ENCODE measurements at regions not wholly inside any gene's neighbourhood (a gene's known extent, or its start where the extent isn't known, plus 50 kb on each side); places are given as distances from the start of the nearest gene placed in this dataset.

- Histone ChIP-seq H3K4me1 (ENCODE audit: control insufficient read depth, extremely low read depth, insufficient read depth, low read length) (no peaks in the 10 kb centered on the region), H3K27me3 (ENCODE audit: control insufficient read depth in 2 of 2, insufficient read depth in 2 of 2, low read length in 2 of 2) (peaks cover 0 to 7% of the 10 kb centered on the region in 2 experiments), H4K20me1 (replicated peaks; ENCODE audit: control insufficient read depth, extremely low read depth, insufficient read depth, low read length) (no peaks in the 10 kb centered on the region), H3K4me3 (replicated peaks in 1 of 3; ENCODE audit: insufficient read depth in 1 of 3, low read depth in 1 of 3, low read length in 3 of 3) (no peak overlapping the region), H3K36me3 (ENCODE audit: control insufficient read depth in 2 of 2, extremely low read depth in 1 of 2, insufficient read depth in 2 of 2, low read length in 2 of 2) (no peaks in the 10 kb centered on the region), H3K4me2 (ENCODE audit: insufficient read depth, low read length) (no peak overlapping the region), H3K9me1 (replicated peaks; ENCODE audit: control insufficient read depth, extremely low read depth, insufficient read depth, low read length) (no peaks in the 10 kb centered on the region), H3K27ac (ENCODE audit: insufficient read depth, low read depth, low read length) (no peak overlapping the region), H3K9ac (replicated peaks; ENCODE audit: extremely low read depth, insufficient read depth, low read length) (no peak overlapping the region), H2AFZ (ENCODE audit: low read depth, low read length) (no peak overlapping the region), H3K79me2 (ENCODE audit: control insufficient read depth, insufficient read depth, low read length) (no peaks in the 10 kb centered on the region), H3K9me3 (replicated peaks; ENCODE audit: control insufficient read depth, insufficient read depth, low read length) (no peaks in the 10 kb centered on the region)
- DNase-seq (ENCODE audit: low read depth, low spot score) (no peak), FAIRE-seq (no peak)
- POLR2A ChIA-PET: no interaction called here
- no TSS peak for BruUV-seq (replicated peaks)
- CTCF ChIA-PET: no interaction called here
- intact Hi-C loops (cut with micrococcal nuclease) (no loop called here), dilution Hi-C loops (cut with MboI; ENCODE audit: extremely low pct_ligation_motif_present, low sequenced_read_pairs) (no loop called here)
- TF ChIP-seq MYC (IDR thresholded peaks at IDR 0.05; ENCODE audit: low read depth, low read length) (no peak), POLR2AphosphoS5 (IDR thresholded peaks at IDR 0.05; ENCODE audit: insufficient read depth, low read depth, low read length) (no peak), FOS (IDR thresholded peaks at IDR 0.05; ENCODE audit: borderline replicate concordance, insufficient read depth, low read length) (no peak), POLR2A (IDR thresholded peaks at IDR 0.05; ENCODE audit: low read depth, low read length) (no peak), EZH2 (IDR thresholded peaks at IDR 0.05; ENCODE audit: borderline replicate concordance, low read depth, low read length, severe bottlenecking) (no peak), JUN (IDR thresholded peaks at IDR 0.05; ENCODE audit: borderline replicate concordance, insufficient read depth, insufficient read length, low read depth) (no peak), MAX (IDR thresholded peaks at IDR 0.05; ENCODE audit: insufficient read depth, insufficient read length) (no peak), GATA2 (IDR thresholded peaks at IDR 0.05; ENCODE audit: insufficient read depth, insufficient read length, low read depth, low read length) (no peak)
- TF ChIP-seq, protein P1, sequence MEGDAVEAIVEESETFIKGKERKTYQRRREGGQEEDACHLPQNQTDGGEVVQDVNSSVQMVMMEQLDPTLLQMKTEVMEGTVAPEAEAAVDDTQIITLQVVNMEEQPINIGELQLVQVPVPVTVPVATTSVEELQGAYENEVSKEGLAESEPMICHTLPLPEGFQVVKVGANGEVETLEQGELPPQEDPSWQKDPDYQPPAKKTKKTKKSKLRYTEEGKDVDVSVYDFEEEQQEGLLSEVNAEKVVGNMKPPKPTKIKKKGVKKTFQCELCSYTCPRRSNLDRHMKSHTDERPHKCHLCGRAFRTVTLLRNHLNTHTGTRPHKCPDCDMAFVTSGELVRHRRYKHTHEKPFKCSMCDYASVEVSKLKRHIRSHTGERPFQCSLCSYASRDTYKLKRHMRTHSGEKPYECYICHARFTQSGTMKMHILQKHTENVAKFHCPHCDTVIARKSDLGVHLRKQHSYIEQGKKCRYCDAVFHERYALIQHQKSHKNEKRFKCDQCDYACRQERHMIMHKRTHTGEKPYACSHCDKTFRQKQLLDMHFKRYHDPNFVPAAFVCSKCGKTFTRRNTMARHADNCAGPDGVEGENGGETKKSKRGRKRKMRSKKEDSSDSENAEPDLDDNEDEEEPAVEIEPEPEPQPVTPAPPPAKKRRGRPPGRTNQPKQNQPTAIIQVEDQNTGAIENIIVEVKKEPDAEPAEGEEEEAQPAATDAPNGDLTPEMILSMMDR (IDR thresholded peaks at IDR 0.05; ENCODE audit: extremely low read depth in 1 of 2, insufficient read depth in 1 of 2, low read depth in 1 of 2, low read length in 2 of 2): no peak
Observed at GRCh38 chr11:27573024-27573423, 66.5 kb upstream of the LIN7C start.

Measured in endothelial cell of umbilical vein (primary cell).